WI38 (cell line): ENCODE measurements at regions not wholly inside any gene's neighbourhood (a gene's known extent, or its start where the extent isn't known, plus 50 kb on each side); places are given as distances from the start of the nearest gene placed in this dataset.

Experiments
- H3K4me3 ChIP-seq: 2 replicates; pipeline ENCODE4 v1.5.1; 2011; ENCODE audit warnings: low read depth, mild to moderate bottlenecking, control low read depth, low read length
- TF ChIP-seq, protein P1 (sequence below): IDR thresholded peaks from 2 replicates; pipeline ENCODE4 v1.5.1; 2012; ENCODE audit warnings: low read depth, mild to moderate bottlenecking, control low read depth, low read length

DNA sequence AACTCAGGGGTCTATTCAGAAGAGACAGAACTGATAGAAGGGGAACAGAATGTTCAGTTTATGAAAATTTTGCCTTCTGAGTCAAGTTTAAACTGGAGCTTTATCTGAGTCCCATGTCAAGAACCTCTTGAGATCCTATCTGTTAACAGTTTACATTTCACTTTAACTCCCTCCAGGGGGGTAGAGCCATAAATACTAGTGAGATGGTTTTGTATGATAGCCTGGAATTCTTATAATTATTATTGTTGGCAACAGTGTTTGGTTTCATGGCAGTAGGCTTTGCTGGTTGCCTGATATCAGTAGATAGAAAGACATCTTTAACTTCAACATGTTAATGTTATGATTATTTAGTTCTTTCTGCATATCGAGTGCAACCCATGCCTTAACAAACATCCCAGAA, 498.5 kb downstream of the INSC start:
- no peak overlapping the region for H3K4me3 ChIP-seq
- TF ChIP-seq, protein P1, sequence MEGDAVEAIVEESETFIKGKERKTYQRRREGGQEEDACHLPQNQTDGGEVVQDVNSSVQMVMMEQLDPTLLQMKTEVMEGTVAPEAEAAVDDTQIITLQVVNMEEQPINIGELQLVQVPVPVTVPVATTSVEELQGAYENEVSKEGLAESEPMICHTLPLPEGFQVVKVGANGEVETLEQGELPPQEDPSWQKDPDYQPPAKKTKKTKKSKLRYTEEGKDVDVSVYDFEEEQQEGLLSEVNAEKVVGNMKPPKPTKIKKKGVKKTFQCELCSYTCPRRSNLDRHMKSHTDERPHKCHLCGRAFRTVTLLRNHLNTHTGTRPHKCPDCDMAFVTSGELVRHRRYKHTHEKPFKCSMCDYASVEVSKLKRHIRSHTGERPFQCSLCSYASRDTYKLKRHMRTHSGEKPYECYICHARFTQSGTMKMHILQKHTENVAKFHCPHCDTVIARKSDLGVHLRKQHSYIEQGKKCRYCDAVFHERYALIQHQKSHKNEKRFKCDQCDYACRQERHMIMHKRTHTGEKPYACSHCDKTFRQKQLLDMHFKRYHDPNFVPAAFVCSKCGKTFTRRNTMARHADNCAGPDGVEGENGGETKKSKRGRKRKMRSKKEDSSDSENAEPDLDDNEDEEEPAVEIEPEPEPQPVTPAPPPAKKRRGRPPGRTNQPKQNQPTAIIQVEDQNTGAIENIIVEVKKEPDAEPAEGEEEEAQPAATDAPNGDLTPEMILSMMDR: no peak

DNA sequence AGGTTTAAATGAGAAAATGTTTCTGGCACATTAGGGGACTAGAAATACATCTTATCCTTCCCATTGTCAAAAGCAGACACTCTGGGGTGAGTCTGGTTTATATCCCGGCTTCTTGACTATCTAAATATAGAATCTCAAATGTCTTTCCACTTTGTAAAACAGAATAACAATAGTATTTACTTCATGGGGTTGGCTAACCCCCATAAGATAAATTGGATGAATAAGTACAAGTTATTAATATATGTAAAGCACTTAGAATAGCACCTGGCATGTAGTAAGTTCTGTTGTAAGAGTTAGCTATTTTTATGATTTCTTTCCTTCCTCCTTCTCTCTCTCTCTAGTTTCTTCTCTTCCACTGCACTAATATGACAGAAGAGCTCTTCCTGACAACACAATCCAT, 499.1 kb downstream of the INSC start:
- TF ChIP-seq, protein P1: no peak
- no peak overlapping the region for H3K4me3 ChIP-seq

DNA sequence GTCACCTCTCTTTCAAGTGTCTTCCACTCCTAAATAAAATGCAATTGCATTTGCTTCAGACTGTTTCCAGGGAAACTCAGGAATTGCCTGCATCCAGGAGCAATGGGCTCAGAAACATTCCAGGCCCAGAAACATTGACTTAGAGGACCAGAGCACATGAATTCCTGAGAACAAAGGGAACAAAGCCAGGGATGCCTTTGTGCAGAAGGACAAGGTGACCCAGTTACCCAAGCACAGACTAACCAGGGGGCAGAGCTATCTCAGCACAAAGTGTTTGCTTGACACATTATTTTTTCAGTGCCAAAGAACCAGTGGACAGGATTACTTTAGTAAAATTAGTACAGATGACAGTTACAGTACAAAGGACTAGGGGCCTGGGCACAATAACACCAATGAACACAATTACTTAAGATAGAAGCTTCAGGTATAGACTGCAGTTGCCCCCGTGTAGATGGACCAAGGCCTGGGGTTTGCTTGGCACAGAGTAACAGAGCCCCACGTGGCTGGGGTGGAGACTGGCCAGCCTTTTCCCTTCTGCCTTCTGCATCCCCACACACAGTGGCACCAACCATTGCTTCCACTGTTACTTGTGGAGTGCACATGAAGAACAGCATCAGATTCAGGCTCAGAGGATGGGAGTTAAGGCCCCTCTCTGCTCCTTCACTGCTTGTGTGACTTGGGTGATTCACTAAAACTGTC, 500.8 kb downstream of the INSC start:
- TF ChIP-seq, protein P1: no peak
- H3K4me3 ChIP-seq: no peak overlapping the region

DNA sequence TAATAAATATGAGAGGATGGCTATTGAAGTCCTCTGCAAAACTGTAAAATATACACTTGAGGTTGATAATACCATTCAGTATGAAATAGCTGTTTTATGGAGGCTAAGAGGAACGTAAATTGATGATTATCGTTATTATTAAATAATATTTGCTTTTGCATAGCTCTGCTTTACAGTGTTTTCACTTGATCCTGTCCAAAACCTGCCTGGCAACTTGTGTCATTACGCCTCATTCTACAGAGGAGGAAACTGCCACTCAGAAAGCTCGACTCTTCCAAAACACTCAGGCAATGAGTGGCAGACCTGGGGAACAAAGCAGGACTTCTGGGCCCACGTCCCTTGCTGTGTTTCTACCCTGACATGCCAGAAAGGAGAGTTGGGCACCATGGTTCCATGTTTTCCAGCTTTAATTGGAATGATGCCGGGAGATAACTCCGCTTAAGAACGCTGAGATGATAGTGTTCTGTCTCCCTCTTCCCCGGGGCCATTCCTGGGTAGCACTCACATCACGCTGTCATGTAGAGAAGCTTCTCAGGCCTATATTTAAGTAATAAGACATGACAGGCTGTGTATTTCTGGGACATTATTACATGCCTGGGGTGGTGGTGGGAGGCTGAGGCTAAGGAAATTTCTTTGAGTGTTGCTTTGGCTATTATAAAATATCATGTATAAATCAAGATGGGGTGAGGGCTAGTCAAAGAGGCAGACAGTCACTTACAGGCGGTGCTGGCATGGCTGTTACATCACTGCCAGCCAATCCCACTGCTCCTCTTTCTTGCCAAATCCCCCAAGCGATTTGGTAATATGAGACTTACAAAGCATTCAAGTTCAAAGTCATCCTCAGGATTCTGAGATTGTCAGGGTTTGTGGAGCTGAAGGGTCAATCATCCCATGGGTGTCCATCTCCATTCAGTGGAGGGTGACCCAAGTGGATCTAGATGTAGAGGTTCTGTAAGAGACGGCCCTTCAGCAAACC, 501.7 kb downstream of the INSC start:
- TF ChIP-seq, protein P1: no peak
- no peak overlapping the region for H3K4me3 ChIP-seq

DNA sequence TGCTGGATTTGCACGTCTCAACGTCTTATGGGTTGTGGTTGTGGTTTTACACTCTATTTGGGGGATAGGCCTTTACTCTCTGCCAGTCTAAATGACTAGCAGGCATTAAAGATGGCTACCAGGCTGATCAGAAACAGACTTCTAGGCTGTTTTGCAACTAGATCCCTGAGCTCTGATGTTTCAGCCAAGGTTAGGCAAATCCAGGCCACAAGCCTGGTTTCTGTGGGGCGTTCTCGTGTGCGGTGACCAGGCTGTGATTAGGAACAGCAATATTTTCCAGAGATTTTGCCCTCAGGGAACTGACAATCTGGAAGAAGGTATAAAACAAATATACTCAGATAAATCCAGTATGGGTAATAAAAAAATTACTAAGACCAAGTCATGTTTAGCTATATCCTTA, 502.4 kb downstream of the INSC start:
- no peak overlapping the region for H3K4me3 ChIP-seq
- TF ChIP-seq, protein P1: no peak

DNA sequence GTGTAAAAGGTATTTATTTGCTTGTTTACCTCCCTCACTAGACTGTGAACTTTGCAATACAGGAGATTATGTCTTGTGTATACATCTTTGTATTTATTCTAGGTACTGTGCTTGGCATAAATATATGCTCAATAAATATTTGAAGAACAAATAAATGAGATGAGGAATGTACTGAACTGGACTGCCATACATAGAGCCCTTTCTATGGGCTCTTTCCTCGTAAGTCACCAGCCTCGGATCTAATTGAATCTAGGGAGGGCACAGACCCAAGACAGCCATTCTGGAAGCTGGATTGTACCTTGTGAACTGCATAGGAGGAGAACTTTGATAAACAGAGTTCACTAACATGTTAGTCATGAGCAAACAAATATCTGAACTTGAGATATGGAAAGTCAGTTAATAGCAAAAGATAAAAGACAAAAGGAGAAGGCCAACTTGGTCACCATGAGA, 503.9 kb downstream of the INSC start:
- H3K4me3 ChIP-seq: no peak overlapping the region
- TF ChIP-seq, protein P1: no peak

DNA sequence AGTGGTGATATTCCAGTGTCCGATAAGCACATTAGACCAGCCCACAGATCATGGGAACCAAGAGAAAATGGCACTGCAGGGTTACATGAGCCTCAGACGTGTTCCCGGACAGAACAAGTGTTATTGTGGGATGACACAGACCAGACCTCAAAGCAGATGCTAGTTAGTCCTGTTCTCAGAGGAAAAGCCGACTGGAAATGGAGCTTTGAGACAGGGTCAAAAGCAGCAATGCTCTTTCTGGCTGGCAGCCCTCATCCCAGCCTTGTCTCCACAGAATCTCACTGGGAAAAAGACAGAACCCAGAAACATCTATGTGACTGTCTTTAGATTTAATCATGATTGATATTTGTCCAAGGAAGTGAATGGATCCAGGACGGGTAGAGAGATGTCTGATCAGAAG, 506.8 kb downstream of the INSC start:
- TF ChIP-seq, protein P1: no peak
- H3K4me3 ChIP-seq: no peak overlapping the region
